GM21390 (cell line): ENCODE measurements at regions not wholly inside any gene's neighbourhood (a gene's known extent, or its start where the extent isn't known, plus 50 kb on each side); places are given as distances from the start of the nearest gene placed in this dataset.

Source experiments
- ATAC-seq: cut with Tn5 transposase; IDR thresholded peaks from one replicate; pipeline ENCODE4 v1.9.1; 2021; ENCODE audit not compliant: unreplicated experiment

GRCh38 chr6:43924222-43924702, 154.3 kb downstream of the VEGFA start:
- ATAC-seq, result no peak

GRCh38 chr6:43923376-43924221, 153.6 kb downstream of the VEGFA start:
- ATAC-seq, result no peak

- ATAC-seq, result no peak
Measured at GRCh38 chr6:43922426-43923375, 152.7 kb downstream of the VEGFA start.

GRCh38 chr6:43921548-43922425, 151.8 kb downstream of the VEGFA start:
- ATAC-seq, result no peak

- no peak for ATAC-seq
Measured at GRCh38 chr6:43921039-43921438, 151.0 kb downstream of the VEGFA start.

GRCh38 chr6:43919774-43920173, 149.8 kb downstream of the VEGFA start:
- no peak for ATAC-seq

GRCh38 chr6:43917878-43918382, 147.9 kb downstream of the VEGFA start:
- ATAC-seq, result no peak

GRCh38 chr6:43916924-43917877, 147.2 kb downstream of the VEGFA start:
- no peak for ATAC-seq

- no peak for ATAC-seq
Measured at GRCh38 chr6:43915986-43916923, 146.2 kb downstream of the VEGFA start.

- no peak for ATAC-seq
Measured at GRCh38 chr6:43915208-43915869, 145.3 kb downstream of the VEGFA start.

- no peak for ATAC-seq
Measured at GRCh38 chr6:43914272-43915147, 144.5 kb downstream of the VEGFA start.

GRCh38 chr6:43913375-43914271, 143.6 kb downstream of the VEGFA start:
- no peak for ATAC-seq

- ATAC-seq, result no peak
Measured at GRCh38 chr6:43912598-43913371, 142.8 kb downstream of the VEGFA start.

- ATAC-seq, result no peak
Measured at GRCh38 chr6:43912116-43912577, 142.1 kb downstream of the VEGFA start.
